ENCODE measurements at regions not wholly inside any gene's neighbourhood (a gene's known extent, or its start where the extent isn't known, plus 50 kb on each side); places are given as distances from the start of the nearest gene placed in this dataset.

DNA sequence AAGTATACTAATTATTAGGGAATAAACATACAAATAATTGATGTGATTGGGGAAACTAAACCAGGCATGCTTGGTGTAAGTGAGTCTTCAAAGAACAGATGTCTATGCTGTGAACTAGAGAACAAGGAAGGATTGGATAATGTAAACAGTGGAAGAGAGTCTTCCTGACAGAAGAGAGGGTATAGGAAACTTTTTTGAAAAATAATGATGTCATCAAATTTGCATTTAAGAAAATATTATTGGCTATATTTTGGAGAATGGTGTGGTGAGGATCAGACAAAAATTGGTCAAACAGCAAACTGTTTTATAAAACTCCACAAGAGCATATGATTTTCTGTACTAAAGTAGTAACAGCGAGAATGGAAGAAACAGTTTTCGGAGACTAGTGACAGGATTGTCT lies 537.7 kb downstream of the TRAM1L1 start:
- TF ChIP-seq, protein P1, sequence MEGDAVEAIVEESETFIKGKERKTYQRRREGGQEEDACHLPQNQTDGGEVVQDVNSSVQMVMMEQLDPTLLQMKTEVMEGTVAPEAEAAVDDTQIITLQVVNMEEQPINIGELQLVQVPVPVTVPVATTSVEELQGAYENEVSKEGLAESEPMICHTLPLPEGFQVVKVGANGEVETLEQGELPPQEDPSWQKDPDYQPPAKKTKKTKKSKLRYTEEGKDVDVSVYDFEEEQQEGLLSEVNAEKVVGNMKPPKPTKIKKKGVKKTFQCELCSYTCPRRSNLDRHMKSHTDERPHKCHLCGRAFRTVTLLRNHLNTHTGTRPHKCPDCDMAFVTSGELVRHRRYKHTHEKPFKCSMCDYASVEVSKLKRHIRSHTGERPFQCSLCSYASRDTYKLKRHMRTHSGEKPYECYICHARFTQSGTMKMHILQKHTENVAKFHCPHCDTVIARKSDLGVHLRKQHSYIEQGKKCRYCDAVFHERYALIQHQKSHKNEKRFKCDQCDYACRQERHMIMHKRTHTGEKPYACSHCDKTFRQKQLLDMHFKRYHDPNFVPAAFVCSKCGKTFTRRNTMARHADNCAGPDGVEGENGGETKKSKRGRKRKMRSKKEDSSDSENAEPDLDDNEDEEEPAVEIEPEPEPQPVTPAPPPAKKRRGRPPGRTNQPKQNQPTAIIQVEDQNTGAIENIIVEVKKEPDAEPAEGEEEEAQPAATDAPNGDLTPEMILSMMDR (IDR thresholded peaks at IDR 0.05): no peak
- no peak for TF ChIP-seq POLR2A (IDR thresholded peaks at IDR 0.05)
